PC-3 (cell line): ENCODE measurements at regions not wholly inside any gene's neighbourhood (a gene's known extent, or its start where the extent isn't known, plus 50 kb on each side); places are given as distances from the start of the nearest gene placed in this dataset.

ENCODE experiments used
- ATAC-seq: fragments of 200-7000 bp; cut with Tn5 transposase; 2 replicates; pipeline ENCODE4 v1.9.1; 2020; ENCODE audit warnings: mild to moderate bottlenecking, moderate library complexity
- BruUV-seq: library from RNA; stranded (reverse); fragments of 400-500 nt; replicated peaks from 2 replicates; lab custom pipeline; 2021; lab: Mats Ljungman, UMichigan
- CTCF ChIA-PET: fragments of 300-600 bp; sonication (Branson Sonifier 250); formaldehyde crosslinking; loops from one replicate; lab custom pipeline; 2022; ENCODE audit warnings: antibody characterized with exemption; lab: Charles Lee
- POLR2A ChIA-PET: fragments of 300-600 bp; sonication (Branson Sonifier 250); formaldehyde crosslinking; loops from one replicate; lab custom pipeline; 2022; ENCODE audit warnings: antibody characterized with exemption; ENCODE audit not compliant: unreplicated experiment; lab: Charles Lee
- DNase-seq: peaks from one replicate; pipeline ENCODE4 v3.0.0-alpha.2; 2015
- H2AFZ ChIP-seq: fragments of 300-600 bp; sonication (generic); 2 replicates; pipeline ENCODE4 v1.6.0; 2016; ENCODE audit warnings: antibody characterized with exemption, low read length
- H3F3A ChIP-seq: fragments of 300-600 bp; sonication (generic); one replicate; pipeline ENCODE4 v1.6.0; 2017; ENCODE audit warnings: antibody characterized with exemption, low read length, control low read depth, mild to moderate bottlenecking; ENCODE audit not compliant: unreplicated experiment
- H3K27ac ChIP-seq: fragments of 300-600 bp; sonication (generic); 2 replicates; pipeline ENCODE4 v1.5.1; 2016; ENCODE audit warnings: mild to moderate bottlenecking, low read length
- H3K27me3 ChIP-seq: fragments of 300-600 bp; sonication (generic); 2 replicates; pipeline ENCODE4 v1.6.1; 2016; ENCODE audit warnings: low read length, mixed read lengths
- H3K36me3 ChIP-seq: fragments of 300-600 bp; sonication (generic); 2 replicates; pipeline ENCODE4 v1.6.1; 2016; ENCODE audit warnings: low read depth, mixed run types, low read length, mixed read lengths
- H3K4me1 ChIP-seq: fragments of 300-600 bp; sonication (generic); 2 replicates; pipeline ENCODE4 v1.5.1; 2016; ENCODE audit warnings: low read length; ENCODE audit not compliant: insufficient read depth
- H3K4me2 ChIP-seq: fragments of 300-600 bp; sonication (generic); 2 replicates; pipeline ENCODE4 v1.6.0; 2016; ENCODE audit warnings: low read length
- H3K4me3 ChIP-seq: fragments of 300-600 bp; sonication (generic); 2 replicates; pipeline ENCODE4 v1.5.1; 2016; ENCODE audit warnings: mild to moderate bottlenecking, low read length, mixed read lengths
- H3K79me2 ChIP-seq: fragments of 300-600 bp; sonication (generic); 2 replicates; pipeline ENCODE4 v1.6.1; 2017; ENCODE audit warnings: low read length, mixed read lengths
- H3K9ac ChIP-seq: fragments of 300-600 bp; sonication (generic); 2 replicates; pipeline ENCODE4 v1.6.0; 2016; ENCODE audit warnings: mild to moderate bottlenecking, low read length
- H3K9me2 ChIP-seq: fragments of 300-600 bp; sonication (generic); replicated peaks from 2 replicates; pipeline ENCODE4 v1.6.1; 2016; ENCODE audit warnings: mixed run types, low read length, mixed read lengths
- H3K9me3 ChIP-seq: fragments of 300-600 bp; sonication (generic); 2 replicates; pipeline ENCODE4 v1.6.1; 2016; ENCODE audit warnings: low read length, mixed read lengths
- H4K20me1 ChIP-seq: fragments of 300-600 bp; sonication (generic); 2 replicates; pipeline ENCODE4 v1.6.1; 2016; ENCODE audit warnings: low read length, mixed read lengths
- EZH2 ChIP-seq: fragments of 300-600 bp; sonication (generic); IDR thresholded peaks from one replicate; pipeline ENCODE4 v1.6.1; 2017; ENCODE audit warnings: antibody characterized with exemption, mild to moderate bottlenecking, low read length; ENCODE audit not compliant: unreplicated experiment
- EZH2phosphoT487 ChIP-seq: fragments of 300-600 bp; sonication (generic); IDR thresholded peaks from 2 replicates; pipeline ENCODE4 v1.6.1; 2018; ENCODE audit warnings: mild to moderate bottlenecking, antibody characterized with exemption, low read length, borderline replicate concordance
- intact Hi-C: fragments of 100-400 bp; cut with micrococcal nuclease; formaldehyde crosslinking; loops from 2 replicates; pipeline ENCODE4 v1.9.0; 2023
- TF ChIP-seq, protein P1 (sequence below): fragments of 300-600 bp; sonication (generic); conservative IDR thresholded peaks from 2 replicates; pipeline ENCODE4 v1.5.1; 2017; ENCODE audit warnings: antibody characterized with exemption, low read depth, mild to moderate bottlenecking, low read length

DNA sequence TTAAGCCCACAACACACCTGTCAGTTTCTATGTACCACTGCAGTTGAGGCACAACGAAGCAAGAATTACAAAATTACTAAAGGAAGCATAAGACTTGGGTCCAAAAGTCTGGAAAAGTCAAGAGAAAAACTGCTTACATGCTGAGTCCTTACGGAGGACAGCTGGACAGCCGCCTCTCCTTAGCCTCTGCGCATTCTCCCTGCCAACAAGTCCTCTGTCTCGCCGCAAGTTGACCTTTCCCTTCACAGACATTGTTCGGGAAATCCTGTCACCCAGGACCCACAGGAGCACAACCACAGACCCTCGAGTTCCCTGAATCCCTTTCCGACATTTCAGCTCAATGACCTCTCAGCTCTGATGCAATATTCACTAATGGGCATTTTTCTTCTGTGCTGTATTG lies 525.4 kb upstream of the SALL3 start:
- Histone ChIP-seq H3K79me2 (no peaks in the 10 kb centered on the region), H3K4me2 (no peak overlapping the region), H4K20me1 (no peaks in the 10 kb centered on the region), H3K36me3 (no peaks in the 10 kb centered on the region), H3K4me1 (no peaks in the 10 kb centered on the region), H3K4me3 (no peak overlapping the region), H3K27ac (no peak overlapping the region), H2AFZ (no peak overlapping the region), H3F3A (no peaks in the 10 kb centered on the region), H3K9me3 (no peaks in the 10 kb centered on the region), H3K27me3 (peaks cover 27% of the 10 kb centered on the region), H3K9ac (no peak overlapping the region), H3K9me2 (no peaks in the 10 kb centered on the region)
- BruUV-seq = no TSS peak
- POLR2A ChIA-PET = no interaction called here
- no peak for TF ChIP-seq EZH2
- no peak for TF ChIP-seq EZH2phosphoT487
- TF ChIP-seq, protein P1, sequence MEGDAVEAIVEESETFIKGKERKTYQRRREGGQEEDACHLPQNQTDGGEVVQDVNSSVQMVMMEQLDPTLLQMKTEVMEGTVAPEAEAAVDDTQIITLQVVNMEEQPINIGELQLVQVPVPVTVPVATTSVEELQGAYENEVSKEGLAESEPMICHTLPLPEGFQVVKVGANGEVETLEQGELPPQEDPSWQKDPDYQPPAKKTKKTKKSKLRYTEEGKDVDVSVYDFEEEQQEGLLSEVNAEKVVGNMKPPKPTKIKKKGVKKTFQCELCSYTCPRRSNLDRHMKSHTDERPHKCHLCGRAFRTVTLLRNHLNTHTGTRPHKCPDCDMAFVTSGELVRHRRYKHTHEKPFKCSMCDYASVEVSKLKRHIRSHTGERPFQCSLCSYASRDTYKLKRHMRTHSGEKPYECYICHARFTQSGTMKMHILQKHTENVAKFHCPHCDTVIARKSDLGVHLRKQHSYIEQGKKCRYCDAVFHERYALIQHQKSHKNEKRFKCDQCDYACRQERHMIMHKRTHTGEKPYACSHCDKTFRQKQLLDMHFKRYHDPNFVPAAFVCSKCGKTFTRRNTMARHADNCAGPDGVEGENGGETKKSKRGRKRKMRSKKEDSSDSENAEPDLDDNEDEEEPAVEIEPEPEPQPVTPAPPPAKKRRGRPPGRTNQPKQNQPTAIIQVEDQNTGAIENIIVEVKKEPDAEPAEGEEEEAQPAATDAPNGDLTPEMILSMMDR = no peak
- intact Hi-C loops = no loop called here
- no peak for DNase-seq
- CTCF ChIA-PET = no interaction called here
- ATAC-seq = no peak

DNA sequence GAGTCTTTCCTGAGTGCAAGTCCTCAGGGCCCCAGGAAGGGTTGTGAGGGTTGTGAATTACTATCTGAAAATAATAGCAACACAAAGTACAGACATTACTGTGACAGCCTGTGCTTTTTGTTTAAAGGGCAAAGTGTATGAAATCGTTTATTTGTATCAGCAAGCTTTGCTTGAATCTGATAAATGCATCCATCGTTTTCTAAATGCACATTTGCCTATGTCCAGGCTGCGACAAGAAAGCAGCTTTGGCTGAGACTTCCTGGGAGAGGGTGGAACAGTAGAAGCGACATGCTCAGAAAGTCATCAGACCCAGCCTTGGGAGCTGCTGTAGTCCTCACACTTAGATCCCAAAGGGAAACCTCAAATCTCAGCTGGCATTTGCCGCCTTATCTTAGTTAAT lies 524.2 kb upstream of the SALL3 start:
- POLR2A ChIA-PET = no interaction called here
- H3K9me3 ChIP-seq = no peaks in the 10 kb centered on the region
- H3K9me2 ChIP-seq = no peaks in the 10 kb centered on the region
- H3F3A ChIP-seq = no peaks in the 10 kb centered on the region
- no peak overlapping the region for H3K4me2 ChIP-seq
- CTCF ChIA-PET = no interaction called here
- no peak for ATAC-seq
- H3K36me3 ChIP-seq = no peaks in the 10 kb centered on the region
- intact Hi-C loops = no loop called here
- H3K27ac ChIP-seq = no peak overlapping the region
- H3K79me2 ChIP-seq = no peaks in the 10 kb centered on the region
- no TSS peak for BruUV-seq
- no peak overlapping the region for H2AFZ ChIP-seq
- no peak overlapping the region for H3K4me3 ChIP-seq
- no peaks in the 10 kb centered on the region for H4K20me1 ChIP-seq
- TF ChIP-seq, protein P1 = no peak
- TF ChIP-seq EZH2 = no peak
- no peak for TF ChIP-seq EZH2phosphoT487
- H3K4me1 ChIP-seq = no peaks in the 10 kb centered on the region
- DNase-seq = no peak
- H3K9ac ChIP-seq = no peak overlapping the region
- H3K27me3 ChIP-seq = peaks cover 27% of the 10 kb centered on the region

DNA sequence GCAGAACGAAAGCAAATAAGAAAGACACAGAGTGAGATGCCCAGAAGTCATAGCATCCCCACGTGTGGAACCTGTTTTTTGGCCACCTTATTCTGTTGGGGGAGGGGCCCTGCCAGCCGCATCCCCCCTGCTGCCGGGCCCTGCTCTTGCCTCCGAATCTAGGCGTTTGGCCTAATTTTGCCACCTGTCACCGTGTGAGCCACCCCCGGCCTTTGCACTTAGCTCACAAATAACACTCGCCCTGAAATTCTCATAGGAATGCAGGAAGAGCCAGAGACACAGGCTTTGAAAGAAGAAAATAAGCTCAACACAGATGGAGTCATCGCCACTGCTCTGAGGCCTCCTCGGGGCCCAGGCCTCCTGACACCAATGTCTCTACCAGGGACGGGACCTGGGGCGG lies 522.6 kb upstream of the SALL3 start:
- Histone ChIP-seq H3F3A (no peaks in the 10 kb centered on the region), H3K4me1 (no peaks in the 10 kb centered on the region), H3K36me3 (no peaks in the 10 kb centered on the region), H3K79me2 (no peaks in the 10 kb centered on the region), H2AFZ (no peak overlapping the region), H3K9me2 (no peaks in the 10 kb centered on the region), H3K27ac (no peak overlapping the region), H4K20me1 (no peaks in the 10 kb centered on the region), H3K27me3 (peaks cover 27% of the 10 kb centered on the region), H3K9me3 (no peaks in the 10 kb centered on the region), H3K9ac (no peak overlapping the region), H3K4me3 (no peak overlapping the region), H3K4me2 (no peak overlapping the region)
- no TSS peak for BruUV-seq
- POLR2A ChIA-PET = no interaction called here
- ATAC-seq (no peak), DNase-seq (no peak)
- TF ChIP-seq, protein P1 = no peak
- TF ChIP-seq EZH2phosphoT487 (no peak), EZH2 (no peak)
- CTCF ChIA-PET = no interaction called here
- intact Hi-C loops = no loop called here
